G401 (cell line): ENCODE measurements at regions not wholly inside any gene's neighbourhood (a gene's known extent, or its start where the extent isn't known, plus 50 kb on each side); places are given as distances from the start of the nearest gene placed in this dataset.

Source experiments
- DNase-seq: peaks from one replicate; pipeline ENCODE4 v3.0.0-alpha.2; 2015; ENCODE audit warnings: low spot score
- in situ Hi-C: cut with HindIII; loops from 2 replicates; pipeline ENCODE4 v1.10.0; 2016; ENCODE audit warnings: low sequenced_read_pairs, mixed read lengths

DNA sequence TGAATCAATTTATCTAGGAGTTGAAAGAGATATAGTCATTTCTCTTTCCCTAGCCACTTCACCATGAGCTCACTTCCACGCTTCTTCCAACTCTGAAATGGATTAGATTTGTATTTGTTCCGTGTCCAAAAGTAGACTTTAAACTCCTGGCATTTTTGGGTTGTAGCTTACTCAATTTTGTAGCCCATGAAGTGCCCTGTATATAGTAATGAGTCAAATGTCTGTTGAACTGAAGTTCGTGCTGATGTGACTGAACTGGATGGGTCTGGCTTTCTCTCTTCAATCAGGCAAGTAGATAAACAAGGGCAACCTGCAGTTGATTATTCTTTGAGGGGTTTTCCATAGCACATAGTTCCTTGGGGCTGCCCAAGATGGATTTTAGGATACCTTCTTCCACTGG lies 450.6 kb downstream of the SH2D1A start:
- in situ Hi-C loops = no loop called here
- no peak for DNase-seq

DNA sequence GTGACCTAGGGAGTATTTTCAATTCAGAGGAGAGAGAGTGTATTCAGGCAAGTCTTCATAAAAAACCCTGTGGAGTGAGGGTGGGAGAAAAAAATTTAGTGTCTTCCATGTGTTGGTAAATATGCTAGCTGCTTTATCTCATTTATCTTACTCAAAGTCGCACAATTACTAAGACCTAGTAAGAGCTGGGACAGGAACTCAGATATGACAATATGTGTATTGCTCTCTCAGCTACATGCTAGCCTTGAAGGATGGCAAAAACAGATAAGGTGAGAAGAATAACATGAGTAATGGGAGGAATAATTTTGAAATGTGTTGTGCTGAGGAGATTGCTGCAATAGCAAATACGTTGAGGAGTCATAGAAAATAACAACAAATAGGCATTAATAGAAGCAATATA lies 458.6 kb downstream of the SH2D1A start:
- in situ Hi-C loops = no loop called here
- DNase-seq = no peak

DNA sequence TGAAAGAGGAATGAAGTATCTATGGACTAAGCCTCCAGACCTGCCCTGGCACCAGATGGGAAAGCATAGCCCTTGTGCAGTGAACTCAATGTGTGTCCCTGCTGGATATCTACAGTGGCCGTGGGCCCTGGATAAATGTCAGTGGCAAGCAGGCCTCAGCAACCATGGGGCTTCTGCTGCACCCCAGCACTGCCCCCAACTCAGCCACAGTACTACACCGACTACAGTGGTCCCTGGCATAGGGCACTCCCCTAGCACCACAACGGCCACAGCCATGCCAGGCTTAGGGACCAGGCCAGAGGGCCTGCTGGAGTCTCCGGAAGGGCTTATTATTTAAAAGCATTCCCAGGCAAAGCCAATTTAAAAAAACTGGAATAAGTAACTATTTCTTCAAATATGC lies 459.1 kb downstream of the SH2D1A start:
- in situ Hi-C loops = no loop called here
- DNase-seq = peak; percentile 44

- no peak for DNase-seq
- in situ Hi-C loops = no loop called here
Measured at GRCh38 chrX:124814106-124814505, 467.7 kb downstream of the SH2D1A start.

DNA sequence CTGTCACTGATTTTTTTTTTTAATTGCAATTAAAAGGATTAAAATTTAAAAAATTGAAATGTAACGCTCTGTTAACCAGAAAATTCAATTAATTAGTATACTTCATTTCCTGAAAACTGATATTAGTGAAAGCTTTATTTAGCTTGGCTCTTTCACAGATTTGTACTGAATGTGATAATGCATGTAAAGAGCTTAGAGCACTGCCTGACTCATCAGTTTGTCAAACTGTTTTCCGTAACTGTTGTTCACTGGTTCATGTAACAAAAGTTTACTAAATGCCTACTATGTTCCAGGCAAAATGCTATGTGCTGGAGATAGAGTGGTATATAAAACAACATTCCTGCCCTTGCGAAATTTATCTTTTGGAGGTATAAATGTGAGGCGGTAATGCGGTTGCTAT lies 471.7 kb downstream of the SH2D1A start:
- in situ Hi-C loops = no loop called here
- no peak for DNase-seq

DNA sequence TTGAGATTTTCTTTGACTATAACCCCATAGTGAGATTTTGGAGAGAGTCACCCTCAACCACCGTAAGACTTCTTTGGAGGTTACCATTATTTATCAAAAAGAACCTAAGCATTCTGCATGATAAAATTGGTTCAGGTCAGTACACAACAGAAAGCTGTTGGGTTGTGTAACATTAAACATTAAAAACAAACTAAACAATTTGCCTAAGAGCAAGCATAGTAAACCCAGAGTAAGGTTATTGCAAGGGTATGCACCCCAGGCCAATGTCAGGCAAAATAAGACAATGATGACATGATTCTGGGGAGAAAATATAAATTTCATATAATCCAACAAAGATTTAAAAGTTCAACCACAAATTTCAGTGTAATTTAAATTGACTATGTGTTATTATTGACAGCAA lies 472.4 kb downstream of the SH2D1A start:
- in situ Hi-C loops = no loop called here
- DNase-seq = no peak

DNA sequence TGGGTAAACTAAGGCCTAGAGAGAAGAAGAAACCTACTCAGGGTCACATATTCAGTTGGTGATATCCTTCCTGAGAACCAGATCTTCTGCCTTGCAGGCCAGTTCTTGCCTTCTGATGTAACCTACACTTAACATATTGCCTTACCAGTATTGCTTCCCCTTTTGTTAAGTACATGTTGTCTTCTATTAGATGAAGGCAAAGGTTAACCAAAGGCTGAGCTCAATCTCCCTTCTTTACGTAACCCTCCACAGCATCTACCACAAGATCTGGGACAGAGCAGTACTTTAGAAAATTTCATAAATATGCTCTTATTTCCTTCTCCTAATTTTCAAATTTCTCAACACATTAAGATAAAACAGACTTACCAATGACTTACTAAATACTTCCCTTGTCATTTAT lies 474.4 kb downstream of the SH2D1A start:
- in situ Hi-C loops = no loop called here

GRCh38 chrX:124827258-124827845 lies 481.0 kb downstream of the SH2D1A start:
- DNase-seq = no peak
- in situ Hi-C loops = no loop called here

More for the DNA sequence above, 474.4 kb downstream of the SH2D1A start:
- DNase-seq = no peak

DNA sequence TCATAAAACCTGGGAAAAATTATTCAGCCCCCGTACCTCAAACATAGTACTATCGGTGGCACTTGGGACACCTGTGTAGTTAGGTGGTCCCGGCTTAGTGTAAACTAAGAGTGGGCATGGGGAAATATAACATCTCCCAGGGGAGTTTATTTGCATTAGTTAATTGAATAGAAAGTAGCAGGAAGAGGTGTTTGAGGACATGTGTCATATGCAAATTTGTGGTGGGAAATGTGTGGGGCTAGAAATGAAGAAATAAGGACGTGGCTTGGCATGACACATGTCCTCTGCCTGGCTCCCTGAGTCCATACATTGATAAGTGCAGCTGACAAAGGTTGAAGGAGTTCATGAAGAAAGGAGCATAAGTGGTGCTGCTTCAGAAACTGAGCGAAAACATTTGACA lies 483.6 kb downstream of the SH2D1A start:
- in situ Hi-C loops = no loop called here
- DNase-seq = no peak

DNA sequence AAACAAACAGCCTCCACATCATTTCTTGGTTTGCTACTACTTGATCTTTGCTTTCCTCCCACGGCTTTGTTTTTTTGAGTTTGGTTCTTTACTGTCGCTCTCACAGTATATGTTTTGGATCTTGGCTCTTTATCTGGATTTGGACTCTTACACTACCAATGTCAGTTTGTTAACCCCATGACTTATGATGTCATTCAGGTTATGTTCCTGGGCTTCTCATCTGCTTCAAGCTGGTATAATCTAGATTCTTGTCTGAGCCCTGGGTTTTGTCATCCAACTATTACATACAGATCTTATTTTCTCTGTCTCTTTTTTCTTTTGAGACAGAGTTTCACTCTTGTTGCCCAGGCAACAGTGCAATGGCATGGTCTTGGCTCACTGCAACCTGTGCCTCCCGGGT lies 482.9 kb upstream of the TEX13C start:
- DNase-seq = no peak
- in situ Hi-C loops = no loop called here

DNA sequence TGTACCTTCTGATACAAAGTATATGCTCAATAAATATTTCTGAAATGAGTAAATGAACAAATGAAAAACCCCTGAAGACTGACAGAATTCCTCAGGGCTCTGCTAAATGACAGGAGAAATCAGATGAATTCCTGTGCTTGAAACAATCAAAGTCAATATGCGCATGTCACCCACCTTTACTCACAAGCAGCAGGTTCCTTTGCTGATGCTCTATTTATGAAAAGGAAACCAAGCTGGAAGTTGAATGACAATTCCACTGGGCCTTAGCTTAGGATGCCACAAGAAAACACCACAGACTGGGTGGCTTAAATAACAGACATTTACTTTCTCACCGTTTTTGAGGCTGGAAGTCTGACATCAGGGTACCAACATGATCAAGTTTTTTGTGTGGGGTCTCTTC lies 477.5 kb upstream of the TEX13C start:
- in situ Hi-C loops = no loop called here
- DNase-seq = no peak

GRCh38 chrX:124860736-124861135 lies 458.9 kb upstream of the TEX13C start:
- in situ Hi-C loops = no loop called here
- no peak for DNase-seq

GRCh38 chrX:124862301-124862700 lies 457.4 kb upstream of the TEX13C start:
- in situ Hi-C loops = no loop called here
- no peak for DNase-seq

DNA sequence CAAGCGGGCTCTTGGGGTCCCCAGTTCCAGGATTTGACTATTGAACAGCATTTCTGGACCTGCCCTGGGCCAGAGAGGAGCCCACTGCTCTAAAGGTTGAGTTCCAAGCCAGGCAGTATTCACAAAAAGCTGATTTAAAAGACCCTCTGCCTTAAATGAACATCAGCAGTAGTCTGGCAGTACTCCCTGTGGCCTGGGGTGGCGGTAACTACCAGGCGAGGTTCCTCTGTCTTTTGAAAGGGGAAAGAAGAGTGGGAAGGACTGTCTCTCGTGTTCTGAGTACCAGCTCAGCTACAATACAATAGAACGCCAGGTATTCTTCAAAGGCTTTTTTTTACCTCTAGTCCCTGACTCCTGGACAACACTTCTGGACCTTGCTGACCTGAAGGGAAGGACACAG lies 456.4 kb upstream of the TEX13C start:
- DNase-seq = no peak
- in situ Hi-C loops = no loop called here

- in situ Hi-C loops = no loop called here
- DNase-seq = no peak
Measured at GRCh38 chrX:124887572-124887971, 432.1 kb upstream of the TEX13C start.

DNA sequence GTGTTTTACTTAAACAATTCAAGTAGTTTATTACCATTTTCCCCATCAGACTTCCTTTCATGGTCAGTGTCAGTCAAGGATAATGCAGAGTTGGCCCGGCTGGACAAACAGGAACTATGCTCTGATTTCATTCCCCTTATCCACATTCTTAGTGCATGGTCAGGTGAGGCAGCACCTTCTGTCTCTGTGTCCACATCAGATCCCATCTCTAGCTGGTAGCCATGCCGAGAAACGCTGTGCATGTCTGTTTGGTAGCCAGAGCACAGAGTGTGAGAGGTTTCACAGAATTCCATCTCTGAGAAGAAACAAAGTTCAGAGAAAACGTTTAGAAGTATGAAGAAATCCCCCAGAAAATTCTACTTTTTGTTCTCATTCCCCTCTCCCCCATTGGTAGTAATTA lies 423.7 kb upstream of the TEX13C start:
- in situ Hi-C loops = no loop called here
- peak; percentile 58 for DNase-seq

DNA sequence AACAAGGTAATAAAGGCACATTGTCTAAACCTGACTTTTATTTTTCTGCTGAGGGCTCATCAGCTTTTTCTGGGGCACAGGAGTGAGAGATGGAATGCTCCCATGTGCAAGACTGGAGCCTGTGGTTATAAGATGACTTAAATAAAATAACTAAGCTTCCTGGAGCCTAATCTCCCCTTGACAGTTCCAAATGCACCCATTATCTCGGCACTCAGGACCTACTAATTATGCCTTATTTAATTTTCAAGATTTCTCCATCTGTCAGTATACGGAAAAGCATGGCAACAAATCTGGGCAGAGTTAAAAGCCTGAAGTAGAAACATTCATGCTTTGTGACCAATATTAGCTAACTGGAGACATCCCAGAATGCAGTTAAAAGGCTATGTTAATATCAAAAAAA lies 416.7 kb upstream of the TEX13C start:
- peak; percentile 41 for DNase-seq
- in situ Hi-C loops = no loop called here

DNA sequence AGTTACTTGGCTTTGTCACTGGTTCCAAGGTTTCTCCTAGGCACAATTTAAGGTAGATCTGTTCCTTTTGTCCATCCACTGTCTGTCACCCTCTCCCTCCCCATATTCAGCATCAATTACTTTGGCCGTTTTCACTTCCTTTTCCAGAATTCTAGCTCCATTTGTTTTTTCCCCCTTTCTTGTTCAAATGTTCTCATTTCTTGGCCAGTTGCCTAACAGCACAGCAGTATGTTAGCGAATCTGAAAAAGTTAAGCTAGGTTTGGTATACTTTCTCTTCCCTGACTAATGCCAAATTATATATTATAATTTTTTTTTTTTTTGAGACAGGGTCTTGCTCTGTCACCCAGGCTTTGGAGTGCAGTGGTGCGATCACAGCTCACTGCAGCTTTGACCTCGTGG lies 409.1 kb upstream of the TEX13C start:
- in situ Hi-C loops = no loop called here
- no peak for DNase-seq

DNA sequence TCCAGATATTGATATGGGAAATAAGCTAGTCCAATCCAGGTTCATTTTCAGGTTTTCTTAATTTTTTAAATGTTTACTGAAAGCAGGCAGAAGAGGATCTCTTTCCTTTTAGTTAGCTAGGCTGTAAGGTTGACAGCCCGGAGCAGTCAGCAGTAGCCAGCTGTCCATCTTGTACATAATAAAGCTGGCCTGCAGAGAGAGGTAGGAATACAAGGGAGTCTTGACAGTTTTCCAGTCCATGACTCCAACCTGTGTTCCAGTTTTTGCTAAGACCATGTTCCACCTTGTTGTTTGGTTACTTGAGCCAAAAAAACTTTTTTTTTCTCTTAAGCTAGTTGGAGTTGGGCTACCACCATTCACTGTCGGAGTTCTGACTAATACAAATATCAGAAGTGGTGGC lies 402.7 kb upstream of the TEX13C start:
- DNase-seq = peak; percentile 65
- in situ Hi-C loops = no loop called here

DNA sequence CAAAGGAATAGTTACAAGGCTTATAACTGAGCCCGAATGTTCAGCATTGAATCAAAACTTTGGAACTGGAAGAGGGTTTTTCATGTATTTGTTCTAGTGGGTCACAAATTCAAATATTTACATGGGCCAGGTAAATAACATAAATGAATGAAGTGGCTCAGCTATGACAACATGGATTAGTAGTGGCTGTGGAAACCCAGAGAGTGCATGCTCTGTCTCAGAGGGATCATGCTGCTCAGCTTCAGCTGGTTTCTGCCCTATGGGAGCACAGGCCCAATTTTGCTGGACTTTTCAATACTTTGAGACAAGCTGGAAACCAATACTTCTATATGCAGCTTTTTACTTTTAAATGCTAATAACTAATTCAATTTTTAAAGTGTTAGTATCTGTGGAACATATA lies 394.0 kb upstream of the TEX13C start:
- in situ Hi-C loops = no loop called here
- DNase-seq = no peak

- DNase-seq = peak; percentile 83
- in situ Hi-C loops = no loop called here
Measured at GRCh38 chrX:124931241-124931640, 388.4 kb upstream of the TEX13C start.

DNA sequence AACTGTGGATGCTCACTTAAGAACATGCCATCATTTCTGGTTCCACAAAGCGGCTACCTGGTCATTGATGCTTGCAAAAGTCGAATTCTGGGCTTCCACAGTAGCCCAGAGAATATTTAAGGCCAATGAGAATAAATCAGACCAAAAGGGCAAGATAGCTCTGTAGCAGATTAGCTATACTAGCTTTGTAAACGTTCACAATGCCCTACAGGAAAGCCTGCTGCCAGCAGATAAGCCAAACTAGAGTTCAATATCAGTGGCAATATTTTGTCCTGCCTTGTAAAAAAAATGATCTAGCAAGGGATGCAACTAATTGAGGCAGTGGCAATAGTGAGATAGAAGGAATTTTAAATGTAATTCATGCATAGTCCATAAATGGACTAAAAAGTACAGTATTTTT lies 387.7 kb upstream of the TEX13C start:
- no peak for DNase-seq

More for the DNA sequence above, 387.7 kb upstream of the TEX13C start:
- in situ Hi-C loops = no loop called here
